ENCODE measurements at regions not wholly inside any gene's neighbourhood (a gene's known extent, or its start where the extent isn't known, plus 50 kb on each side); places are given as distances from the start of the nearest gene placed in this dataset.
"Not testable (repeated sequence)": the region's sequence is repeated elsewhere in the genome, so short reads cannot be mapped to it uniquely, and the experiment has no call there.

GRCh38 chr3:164814106-164814505 lies 264.2 kb downstream of the SI start:
- Mint-ChIP-seq H3K36me3 (ENCODE audit: insufficient read depth) (no peaks in the 10 kb centered on the region), H3K4me3 (no peak overlapping the region), H3K9me3 (peaks cover 10% of the 10 kb centered on the region), H3K27me3 (ENCODE audit: low read depth) (no peaks in the 10 kb centered on the region), H3K4me1 (ENCODE audit: low read depth) (no peaks in the 10 kb centered on the region)
- DNase-seq (no peak), ATAC-seq (no peak)

GRCh38 chr3:164812042-164812441 lies 266.3 kb downstream of the SI start:
- ATAC-seq (no peak), DNase-seq (no peak)
- no peak overlapping the region for H3K4me3 Mint-ChIP-seq
- H3K36me3 Mint-ChIP-seq (ENCODE audit: insufficient read depth): no peaks in the 10 kb centered on the region
- no peaks in the 10 kb centered on the region for H3K27me3 Mint-ChIP-seq (ENCODE audit: low read depth)
- H3K9me3 Mint-ChIP-seq: peaks cover 9% of the 10 kb centered on the region
- H3K4me1 Mint-ChIP-seq (ENCODE audit: low read depth): no peaks in the 10 kb centered on the region

- H3K9me3 Mint-ChIP-seq: peaks cover 12% of the 10 kb centered on the region
- no peaks in the 10 kb centered on the region for H3K27me3 Mint-ChIP-seq (ENCODE audit: low read depth)
- H3K4me3 Mint-ChIP-seq: no peak overlapping the region
- no peak for DNase-seq
- H3K4me1 Mint-ChIP-seq (ENCODE audit: low read depth): no peaks in the 10 kb centered on the region
- ATAC-seq: no peak
- H3K36me3 Mint-ChIP-seq (ENCODE audit: insufficient read depth): no peaks in the 10 kb centered on the region
These were observed 272.1 kb downstream of the SI start for GRCh38 chr3:164806188-164806587.

GRCh38 chr3:164794099-164794498 lies 284.2 kb downstream of the SI start:
- DNase-seq: no peak
- H3K36me3 Mint-ChIP-seq (ENCODE audit: insufficient read depth): no peaks in the 10 kb centered on the region
- no peaks in the 10 kb centered on the region for H3K4me1 Mint-ChIP-seq (ENCODE audit: low read depth)
- no peaks in the 10 kb centered on the region for H3K27me3 Mint-ChIP-seq (ENCODE audit: low read depth)
- H3K4me3 Mint-ChIP-seq: no peak overlapping the region
- ATAC-seq: no peak
- peaks cover 11% of the 10 kb centered on the region for H3K9me3 Mint-ChIP-seq

GRCh38 chr3:164791263-164791662 lies 287.0 kb downstream of the SI start:
- H3K27me3 Mint-ChIP-seq (ENCODE audit: low read depth): no peaks in the 10 kb centered on the region
- no peak for ATAC-seq
- no peaks in the 10 kb centered on the region for H3K36me3 Mint-ChIP-seq (ENCODE audit: insufficient read depth)
- H3K4me3 Mint-ChIP-seq: no peak overlapping the region
- no peaks in the 10 kb centered on the region for H3K4me1 Mint-ChIP-seq (ENCODE audit: low read depth)
- H3K9me3 Mint-ChIP-seq: peaks cover 11% of the 10 kb centered on the region
- DNase-seq: no peak

GRCh38 chr3:164784407-164784806 lies 293.9 kb downstream of the SI start:
- ATAC-seq; DNase-seq; H3K4me1 Mint-ChIP-seq (ENCODE audit: low read depth); H3K9me3 Mint-ChIP-seq; H3K27me3 Mint-ChIP-seq (ENCODE audit: low read depth); H3K36me3 Mint-ChIP-seq (ENCODE audit: insufficient read depth); H3K4me3 Mint-ChIP-seq: not testable (repeated sequence)

- H3K4me3 Mint-ChIP-seq: no peak overlapping the region
- DNase-seq (no peak), ATAC-seq (no peak)
- H3K9me3 Mint-ChIP-seq: peaks cover 5% of the 10 kb centered on the region
- H3K36me3 Mint-ChIP-seq (ENCODE audit: insufficient read depth): no peaks in the 10 kb centered on the region
- no peaks in the 10 kb centered on the region for H3K4me1 Mint-ChIP-seq (ENCODE audit: low read depth)
- no peaks in the 10 kb centered on the region for H3K27me3 Mint-ChIP-seq (ENCODE audit: low read depth)
These were observed 296.5 kb downstream of the SI start for GRCh38 chr3:164781755-164782154.

DNA sequence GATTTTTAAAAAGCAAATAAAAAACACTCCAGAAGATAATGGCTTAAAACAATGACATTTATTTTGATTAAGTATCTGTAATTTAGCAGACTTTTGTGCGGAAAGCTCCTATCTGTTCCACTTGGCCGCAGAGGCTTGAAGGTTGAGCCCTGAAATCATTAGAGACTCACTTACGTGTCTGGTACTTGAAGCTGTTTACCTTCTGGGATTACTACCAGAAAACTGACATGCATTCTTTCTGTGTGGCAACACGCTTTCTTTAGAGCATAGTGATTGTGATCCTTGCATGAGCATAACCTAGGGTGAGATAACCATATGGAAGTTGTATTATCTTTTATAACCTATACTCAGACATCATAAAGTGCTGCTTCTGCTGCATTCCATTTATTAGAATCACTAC lies 298.5 kb downstream of the SI start:
- DNase-seq (no peak), ATAC-seq (no peak)
- peaks cover 7% of the 10 kb centered on the region for H3K9me3 Mint-ChIP-seq
- H3K4me3 Mint-ChIP-seq: no peak overlapping the region
- no peaks in the 10 kb centered on the region for H3K27me3 Mint-ChIP-seq (ENCODE audit: low read depth)
- H3K36me3 Mint-ChIP-seq (ENCODE audit: insufficient read depth): no peaks in the 10 kb centered on the region
- no peaks in the 10 kb centered on the region for H3K4me1 Mint-ChIP-seq (ENCODE audit: low read depth)

GRCh38 chr3:164752812-164753211 lies 325.5 kb downstream of the SI start:
- Mint-ChIP-seq H3K27me3 (ENCODE audit: low read depth) (no peaks in the 10 kb centered on the region), H3K4me1 (ENCODE audit: low read depth) (no peaks in the 10 kb centered on the region), H3K36me3 (ENCODE audit: insufficient read depth) (no peaks in the 10 kb centered on the region), H3K9me3 (no peaks in the 10 kb centered on the region), H3K4me3 (no peak overlapping the region)
- DNase-seq: no peak
- no peak for ATAC-seq

DNA sequence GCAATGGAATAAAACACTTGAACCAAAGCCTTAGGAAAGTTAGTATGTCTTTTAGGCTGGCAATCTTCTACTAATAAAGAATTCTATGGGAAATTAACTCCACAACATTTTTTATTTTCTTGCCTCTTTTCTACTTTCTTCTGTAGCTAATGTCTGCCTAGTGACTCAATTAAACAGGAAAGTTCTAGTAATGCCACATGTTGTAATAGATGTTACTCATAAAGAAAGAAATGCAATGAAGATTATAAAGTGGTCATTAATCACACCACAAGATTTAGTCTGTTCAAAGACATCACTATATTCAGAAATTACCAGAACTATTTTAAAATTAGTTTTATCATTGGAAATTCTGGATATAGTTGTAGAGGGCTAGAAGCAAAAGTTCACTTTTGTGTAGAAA lies 329.7 kb downstream of the SI start:
- no peaks in the 10 kb centered on the region for H3K27me3 Mint-ChIP-seq (ENCODE audit: low read depth)
- peaks cover 8% of the 10 kb centered on the region for H3K9me3 Mint-ChIP-seq
- H3K4me1 Mint-ChIP-seq (ENCODE audit: low read depth): no peaks in the 10 kb centered on the region
- DNase-seq (no peak), ATAC-seq (no peak)
- no peak overlapping the region for H3K4me3 Mint-ChIP-seq
- H3K36me3 Mint-ChIP-seq (ENCODE audit: insufficient read depth): no peaks in the 10 kb centered on the region

- DNase-seq: no peak
- H3K4me1 Mint-ChIP-seq (ENCODE audit: low read depth): no peaks in the 10 kb centered on the region
- no peak for ATAC-seq
- no peaks in the 10 kb centered on the region for H3K27me3 Mint-ChIP-seq (ENCODE audit: low read depth)
- H3K36me3 Mint-ChIP-seq (ENCODE audit: insufficient read depth): no peaks in the 10 kb centered on the region
- peaks cover 22% of the 10 kb centered on the region for H3K9me3 Mint-ChIP-seq
- H3K4me3 Mint-ChIP-seq: no peak overlapping the region
These were observed 336.4 kb downstream of the SI start for GRCh38 chr3:164741869-164742268.

DNA sequence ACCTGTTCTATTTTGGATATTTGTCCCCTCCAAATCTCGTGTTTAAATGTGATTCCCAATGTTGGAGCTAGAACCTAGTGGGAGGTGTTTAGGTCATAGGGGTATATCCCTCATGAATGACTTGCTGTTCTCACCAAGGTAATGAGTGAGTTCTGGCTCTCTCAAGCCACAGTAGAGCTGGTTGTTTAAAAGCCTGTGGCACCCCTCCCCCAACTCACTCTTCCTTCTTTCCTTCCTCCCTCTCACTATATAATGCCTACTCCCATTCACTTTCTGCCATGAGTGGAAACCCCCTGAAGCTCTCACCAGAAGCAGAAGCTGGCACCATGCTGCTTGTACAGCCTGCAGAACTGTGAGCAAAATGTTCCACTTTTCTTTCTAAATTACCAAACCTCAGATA lies 341.1 kb downstream of the SI start:
- H3K36me3 Mint-ChIP-seq (ENCODE audit: insufficient read depth): no peaks in the 10 kb centered on the region
- peaks cover 18% of the 10 kb centered on the region for H3K9me3 Mint-ChIP-seq
- no peaks in the 10 kb centered on the region for H3K27me3 Mint-ChIP-seq (ENCODE audit: low read depth)
- no peaks in the 10 kb centered on the region for H3K4me1 Mint-ChIP-seq (ENCODE audit: low read depth)
- ATAC-seq (no peak), DNase-seq (no peak)
- H3K4me3 Mint-ChIP-seq: no peak overlapping the region

- Mint-ChIP-seq H3K9me3 (no peaks in the 10 kb centered on the region), H3K4me1 (ENCODE audit: low read depth) (no peaks in the 10 kb centered on the region), H3K27me3 (ENCODE audit: low read depth) (no peaks in the 10 kb centered on the region), H3K4me3 (no peak overlapping the region), H3K36me3 (ENCODE audit: insufficient read depth) (no peaks in the 10 kb centered on the region)
- DNase-seq: no peak
- ATAC-seq: no peak
These were observed 346.1 kb downstream of the SI start for GRCh38 chr3:164732166-164732565.

- no peak for ATAC-seq
- no peaks in the 10 kb centered on the region for H3K9me3 Mint-ChIP-seq
- no peaks in the 10 kb centered on the region for H3K4me1 Mint-ChIP-seq (ENCODE audit: low read depth)
- no peaks in the 10 kb centered on the region for H3K27me3 Mint-ChIP-seq (ENCODE audit: low read depth)
- no peak overlapping the region for H3K4me3 Mint-ChIP-seq
- DNase-seq: no peak
- H3K36me3 Mint-ChIP-seq (ENCODE audit: insufficient read depth): no peaks in the 10 kb centered on the region
These were observed 347.4 kb downstream of the SI start for GRCh38 chr3:164730815-164731360.

DNA sequence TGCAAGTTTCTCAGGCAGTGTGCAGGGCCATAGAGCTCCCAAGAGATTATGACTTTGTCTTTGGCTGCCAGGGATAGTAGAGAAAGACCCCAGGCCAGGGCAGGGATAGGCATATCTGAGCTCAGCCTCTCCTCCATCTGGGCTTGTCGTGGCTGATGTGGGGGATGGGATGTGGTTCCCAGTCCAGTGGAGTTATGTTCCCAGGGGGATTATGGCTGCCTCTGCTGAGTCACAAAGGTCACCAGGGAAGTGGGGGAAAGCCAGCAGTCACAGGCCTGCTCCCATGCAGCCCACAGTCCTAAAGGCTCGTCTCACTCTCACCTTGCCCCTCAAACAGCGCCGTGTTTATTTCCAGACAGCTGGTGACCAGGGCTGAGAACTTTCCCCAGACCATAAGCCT lies 354.9 kb downstream of the SI start:
- Mint-ChIP-seq H3K36me3 (ENCODE audit: insufficient read depth) (no peaks in the 10 kb centered on the region), H3K4me1 (ENCODE audit: low read depth) (no peaks in the 10 kb centered on the region), H3K9me3 (peaks cover 16% of the 10 kb centered on the region), H3K27me3 (ENCODE audit: low read depth) (no peaks in the 10 kb centered on the region), H3K4me3 (no peak overlapping the region)
- ATAC-seq (no peak), DNase-seq (no peak)

- ATAC-seq; H3K9me3 Mint-ChIP-seq; H3K4me1 Mint-ChIP-seq (ENCODE audit: low read depth); H3K4me3 Mint-ChIP-seq; DNase-seq; H3K27me3 Mint-ChIP-seq (ENCODE audit: low read depth); H3K36me3 Mint-ChIP-seq (ENCODE audit: insufficient read depth): not testable (repeated sequence)
These were observed 375.5 kb downstream of the SI start for GRCh38 chr3:164702808-164703207.

Measured in activated T-cell treated with anti-CD3 and anti-CD28 coated beads, Interleukin-2, amount 50 U/mL, for 4 hours (primary cell).